ENCODE measurements at regions not wholly inside any gene's neighbourhood (a gene's known extent, or its start where the extent isn't known, plus 50 kb on each side); places are given as distances from the start of the nearest gene placed in this dataset.

GRCh38 chr4:23212558-23212957, 519.8 kb downstream of the GBA3 start:
- H3K9me3 ChIP-seq = no peaks in the 10 kb centered on the region
- no peaks in the 10 kb centered on the region for H3K36me3 ChIP-seq
- no peak overlapping the region for H3K4me3 ChIP-seq
- intact Hi-C loops (cut with DNase I; ENCODE audit: low total_unique reads) = no loop called here
- H3K27ac ChIP-seq = no peak overlapping the region
- TF ChIP-seq CTCF (IDR thresholded peaks at IDR 0.05) = no peak
- TF ChIP-seq POLR2A (IDR thresholded peaks at IDR 0.05) = no peak
- H3K4me1 ChIP-seq = no peaks in the 10 kb centered on the region
- no peaks in the 10 kb centered on the region for H3K27me3 ChIP-seq
- no peak for DNase-seq

- TF ChIP-seq POLR2A (IDR thresholded peaks at IDR 0.05) (no peak), CTCF (IDR thresholded peaks at IDR 0.05) (no peak)
- Histone ChIP-seq H3K4me3 (no peak overlapping the region), H3K4me1 (no peaks in the 10 kb centered on the region), H3K36me3 (no peaks in the 10 kb centered on the region), H3K27me3 (no peaks in the 10 kb centered on the region), H3K27ac (no peak overlapping the region), H3K9me3 (no peaks in the 10 kb centered on the region)
- intact Hi-C loops (cut with DNase I; ENCODE audit: low total_unique reads) = no loop called here
- DNase-seq = no peak
These were observed 514.3 kb downstream of the GBA3 start for GRCh38 chr4:23207059-23207458.

- TF ChIP-seq CTCF (IDR thresholded peaks at IDR 0.05) (no peak), POLR2A (IDR thresholded peaks at IDR 0.05) (no peak)
- DNase-seq = no peak
- Histone ChIP-seq H3K27ac (no peak overlapping the region), H3K9me3 (no peaks in the 10 kb centered on the region), H3K4me3 (no peak overlapping the region), H3K4me1 (no peaks in the 10 kb centered on the region), H3K36me3 (no peaks in the 10 kb centered on the region), H3K27me3 (no peaks in the 10 kb centered on the region)
- intact Hi-C loops (cut with DNase I; ENCODE audit: low total_unique reads) = no loop called here
These were observed 510.0 kb downstream of the GBA3 start for GRCh38 chr4:23202712-23203247.

- Histone ChIP-seq H3K9me3 (no peaks in the 10 kb centered on the region), H3K4me1 (no peaks in the 10 kb centered on the region), H3K4me3 (no peak overlapping the region), H3K27ac (no peak overlapping the region), H3K27me3 (no peaks in the 10 kb centered on the region), H3K36me3 (no peaks in the 10 kb centered on the region)
- DNase-seq = no peak
- TF ChIP-seq POLR2A (IDR thresholded peaks at IDR 0.05) = no peak
- TF ChIP-seq CTCF (IDR thresholded peaks at IDR 0.05) = no peak
- intact Hi-C loops (cut with DNase I; ENCODE audit: low total_unique reads) = no loop called here
These were observed 502.0 kb downstream of the GBA3 start for GRCh38 chr4:23194751-23195150.

- Histone ChIP-seq H3K4me1 (no peaks in the 10 kb centered on the region), H3K9me3 (no peaks in the 10 kb centered on the region), H3K4me3 (no peak overlapping the region), H3K36me3 (no peaks in the 10 kb centered on the region), H3K27me3 (no peaks in the 10 kb centered on the region), H3K27ac (no peak overlapping the region)
- intact Hi-C loops (cut with DNase I; ENCODE audit: low total_unique reads) = no loop called here
- TF ChIP-seq CTCF (IDR thresholded peaks at IDR 0.05) = no peak
- TF ChIP-seq POLR2A (IDR thresholded peaks at IDR 0.05) = no peak
- DNase-seq = no peak
These were observed 481.4 kb downstream of the GBA3 start for GRCh38 chr4:23174179-23174578.

Measured in uterus (tissue), 3 donors.